ENCODE measurements at regions not wholly inside any gene's neighbourhood (a gene's known extent, or its start where the extent isn't known, plus 50 kb on each side); places are given as distances from the start of the nearest gene placed in this dataset.

GRCh38 chr18:79627750-79628294 is 51.8 kb upstream of the CTDP1 start:
- H3K36me3 ChIP-seq (replicated peaks in 1 of 2; ENCODE audit: control insufficient read depth in 1 of 2, insufficient read depth in 2 of 2, low read length in 2 of 2): no peaks in the 10 kb centered on the region
- H3K9ac ChIP-seq (ENCODE audit: insufficient read depth, low read length, poor library complexity, severe bottlenecking): no peak overlapping the region
- Mint-ChIP-seq H3K4me1 (peaks cover 21% of the 10 kb centered on the region), H3K27ac (peak overlapping the region in 2 of 7 donors; percentile 25 to 28), H3K4me3 (no peak overlapping the region), H3K9me3 (no peaks in the 10 kb centered on the region), H3K36me3 (peaks cover 0 to 2% of the 10 kb centered on the region in 2 donors), H3K27me3 (ENCODE audit: low read depth in 3 of 3) (peaks cover 21 to 31% (median 24%) of the 10 kb centered on the region in 3 donors)
- DNase-seq: no peak
- no peak overlapping the region for H3K4me2 ChIP-seq (replicated peaks; ENCODE audit: extremely low read depth, low read length, poor library complexity, severe bottlenecking)
- peaks cover 0 to 3% of the 10 kb centered on the region in 2 donors for H3K27me3 ChIP-seq (ENCODE audit: control insufficient read depth in 2 of 2, insufficient read depth in 2 of 2, low read length in 2 of 2)
- TF ChIP-seq, protein P1, sequence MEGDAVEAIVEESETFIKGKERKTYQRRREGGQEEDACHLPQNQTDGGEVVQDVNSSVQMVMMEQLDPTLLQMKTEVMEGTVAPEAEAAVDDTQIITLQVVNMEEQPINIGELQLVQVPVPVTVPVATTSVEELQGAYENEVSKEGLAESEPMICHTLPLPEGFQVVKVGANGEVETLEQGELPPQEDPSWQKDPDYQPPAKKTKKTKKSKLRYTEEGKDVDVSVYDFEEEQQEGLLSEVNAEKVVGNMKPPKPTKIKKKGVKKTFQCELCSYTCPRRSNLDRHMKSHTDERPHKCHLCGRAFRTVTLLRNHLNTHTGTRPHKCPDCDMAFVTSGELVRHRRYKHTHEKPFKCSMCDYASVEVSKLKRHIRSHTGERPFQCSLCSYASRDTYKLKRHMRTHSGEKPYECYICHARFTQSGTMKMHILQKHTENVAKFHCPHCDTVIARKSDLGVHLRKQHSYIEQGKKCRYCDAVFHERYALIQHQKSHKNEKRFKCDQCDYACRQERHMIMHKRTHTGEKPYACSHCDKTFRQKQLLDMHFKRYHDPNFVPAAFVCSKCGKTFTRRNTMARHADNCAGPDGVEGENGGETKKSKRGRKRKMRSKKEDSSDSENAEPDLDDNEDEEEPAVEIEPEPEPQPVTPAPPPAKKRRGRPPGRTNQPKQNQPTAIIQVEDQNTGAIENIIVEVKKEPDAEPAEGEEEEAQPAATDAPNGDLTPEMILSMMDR (IDR thresholded peaks at IDR 0.05): no peak
- no peaks in the 10 kb centered on the region for H4K20me1 ChIP-seq (ENCODE audit: insufficient read depth, low read length)
- intact Hi-C loops (cut with micrococcal nuclease): no loop called here
- peaks cover 20 to 27% of the 10 kb centered on the region in 2 donors for H3K4me1 ChIP-seq (ENCODE audit: control insufficient read depth in 1 of 2, insufficient read depth in 2 of 2, low read length in 2 of 2)
- no peak overlapping the region for H3K27ac ChIP-seq (ENCODE audit: low read depth in 1 of 2, low read length in 2 of 2)
- H3K9me3 ChIP-seq (replicated peaks in 1 of 2; ENCODE audit: control insufficient read depth in 1 of 2, insufficient read depth in 1 of 2, low read length in 2 of 2): no peaks in the 10 kb centered on the region
- H3K4me3 ChIP-seq (replicated peaks in 1 of 3; ENCODE audit: low read depth in 2 of 3, low read length in 3 of 3): no peak overlapping the region
- H2AFZ ChIP-seq (ENCODE audit: insufficient read depth, low read depth, low read length, poor library complexity, severe bottlenecking): no peak overlapping the region
- H3K79me2 ChIP-seq (ENCODE audit: insufficient read depth, low read length): no peaks in the 10 kb centered on the region
- WGBS (ENCODE audit: insufficient coverage): 93% methylated on average over 9 of the region's 19 CpGs

DNA sequence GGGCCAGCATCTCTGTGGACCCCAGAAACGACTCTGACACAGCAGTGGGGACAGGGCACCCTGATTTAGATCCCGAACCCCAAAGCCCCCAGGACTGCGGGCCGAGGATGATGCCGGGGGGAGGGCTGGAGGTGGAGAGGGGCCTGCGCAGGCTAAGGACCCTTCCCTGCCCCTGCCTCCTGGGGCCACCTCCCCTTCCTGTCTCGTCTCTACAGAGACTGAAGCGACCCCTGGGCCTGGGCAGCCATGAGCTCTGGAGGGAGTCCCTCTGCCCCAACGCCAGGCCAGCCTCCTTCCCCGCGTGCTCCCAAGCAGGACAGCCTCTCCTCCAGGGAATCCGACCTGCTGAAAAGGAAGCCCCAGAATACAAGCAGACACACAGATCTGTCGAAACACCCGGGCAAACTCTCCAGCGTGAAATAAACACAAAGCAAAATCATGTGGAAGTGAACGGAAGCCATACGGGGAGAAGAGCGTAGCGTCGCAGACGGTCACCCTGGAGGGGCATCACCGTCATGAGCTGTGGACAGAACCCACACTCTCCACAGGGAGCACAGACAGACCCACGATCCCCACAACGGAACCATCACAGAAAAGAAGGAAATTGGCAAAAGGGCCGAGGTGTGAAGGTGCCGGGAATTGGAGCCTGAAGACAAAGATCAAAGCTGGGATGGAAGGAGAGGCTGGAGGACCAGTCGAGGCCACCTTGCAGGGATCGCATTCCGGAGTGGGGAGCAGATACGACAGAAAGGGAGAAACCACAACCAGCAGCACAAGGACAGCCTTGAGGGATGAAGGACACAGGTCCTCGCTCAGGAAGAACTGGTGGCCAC is 51.0 kb upstream of the CTDP1 start:
- Histone ChIP-seq H2AFZ (ENCODE audit: insufficient read depth, low read depth, low read length, poor library complexity, severe bottlenecking) (no peak overlapping the region), H3K79me2 (ENCODE audit: insufficient read depth, low read length) (no peaks in the 10 kb centered on the region), H3K27ac (ENCODE audit: low read depth in 1 of 2, low read length in 2 of 2) (no peak overlapping the region), H3K4me1 (ENCODE audit: control insufficient read depth in 1 of 2, insufficient read depth in 2 of 2, low read length in 2 of 2) (peaks cover 20 to 27% of the 10 kb centered on the region in 2 donors), H3K9ac (ENCODE audit: insufficient read depth, low read length, poor library complexity, severe bottlenecking) (no peak overlapping the region), H4K20me1 (ENCODE audit: insufficient read depth, low read length) (no peaks in the 10 kb centered on the region), H3K9me3 (replicated peaks in 1 of 2; ENCODE audit: control insufficient read depth in 1 of 2, insufficient read depth in 1 of 2, low read length in 2 of 2) (peaks cover 0 to under 1% of the 10 kb centered on the region in 2 donors), H3K4me2 (replicated peaks; ENCODE audit: extremely low read depth, low read length, poor library complexity, severe bottlenecking) (no peak overlapping the region), H3K36me3 (replicated peaks in 1 of 2; ENCODE audit: control insufficient read depth in 1 of 2, insufficient read depth in 2 of 2, low read length in 2 of 2) (no peaks in the 10 kb centered on the region), H3K27me3 (ENCODE audit: control insufficient read depth in 2 of 2, insufficient read depth in 2 of 2, low read length in 2 of 2) (peaks cover 0 to 3% of the 10 kb centered on the region in 2 donors), H3K4me3 (replicated peaks in 1 of 3; ENCODE audit: low read depth in 2 of 3, low read length in 3 of 3) (no peak overlapping the region)
- intact Hi-C loops (cut with micrococcal nuclease): no loop called here
- H3K36me3 Mint-ChIP-seq: peaks cover 0 to 2% of the 10 kb centered on the region in 2 donors
- peaks cover 2 to 6% (median 3%) of the 10 kb centered on the region in 7 donors for H3K9me3 Mint-ChIP-seq
- H3K27me3 Mint-ChIP-seq (ENCODE audit: low read depth in 3 of 3): peaks cover 21 to 32% (median 24%) of the 10 kb centered on the region in 3 donors
- H3K4me3 Mint-ChIP-seq: peak overlapping the region in 1 of 2 donors; percentile 1
- no peak for DNase-seq
- peak overlapping the region in 2 of 7 donors; percentile 25 to 54 for H3K27ac Mint-ChIP-seq
- TF ChIP-seq, protein P1 (IDR thresholded peaks at IDR 0.05): no peak
- 89% methylated on average over 16 of the region's 31 CpGs for WGBS (ENCODE audit: insufficient coverage)
- H3K4me1 Mint-ChIP-seq: peaks cover 21% of the 10 kb centered on the region

Data from CD14-positive monocyte (primary cell).